Cardiac muscle cell (in vitro differentiated cells and primary cell): ENCODE measurements at regions not wholly inside any gene's neighbourhood (a gene's known extent, or its start where the extent isn't known, plus 50 kb on each side); places are given as distances from the start of the nearest gene placed in this dataset.

Source experiments
- DNase-seq, 2 donors: peaks; one replicate each; pipeline versions ENCODE4 v3.0.0 to v3.0.0-alpha.2; 2010 to 2017; ENCODE audit warnings: low read depth in 1 of 2, low spot score in 1 of 2
- H3K27ac ChIP-seq: fragments of 200-600 bp; sonication (generic); 2 replicates; pipeline ENCODE4 v1.5.1; 2016
- H3K27me3 ChIP-seq: fragments of 200-600 bp; sonication (generic); 2 replicates; pipeline ENCODE4 v1.6.0; 2016; ENCODE audit warnings: control low read depth
- H3K36me3 ChIP-seq: fragments of 200-600 bp; sonication (generic); 2 replicates; pipeline ENCODE4 v1.5.1; 2016; ENCODE audit warnings: control low read depth
- H3K4me1 ChIP-seq: fragments of 200-600 bp; sonication (generic); 2 replicates; pipeline ENCODE4 v1.8.1; 2017; ENCODE audit warnings: low read depth, mild to moderate bottlenecking, mixed run types
- H3K4me3 ChIP-seq: fragments of 200-600 bp; sonication (generic); 2 replicates; pipeline ENCODE4 v1.5.1; 2016; ENCODE audit warnings: mild to moderate bottlenecking
- H3K9me3 ChIP-seq: fragments of 200-600 bp; sonication (generic); 2 replicates; pipeline ENCODE4 v1.5.1; 2017; ENCODE audit warnings: low read depth, mild to moderate bottlenecking, control low read depth
- CTCF ChIP-seq: IDR thresholded peaks from 2 replicates; pipeline ENCODE4 v1.5.1; 2012; ENCODE audit warnings: low read depth, mild to moderate bottlenecking, low read length

- Histone ChIP-seq H3K27ac (no peak overlapping the region), H3K4me1 (no peaks in the 10 kb centered on the region), H3K9me3 (no peaks in the 10 kb centered on the region), H3K27me3 (no peaks in the 10 kb centered on the region), H3K4me3 (no peak overlapping the region), H3K36me3 (no peaks in the 10 kb centered on the region)
- peak; percentile 86 to 87 for DNase-seq
- TF ChIP-seq CTCF, result peak; percentile 81
Measured at GRCh38 chr4:169810325-169811323, 52.9 kb upstream of the HPF1 start.

GRCh38 chr4:169807934-169808509 is 50.3 kb upstream of the HPF1 start:
- no peaks in the 10 kb centered on the region for H3K27me3 ChIP-seq
- H3K4me1 ChIP-seq, result no peaks in the 10 kb centered on the region
- no peak overlapping the region for H3K27ac ChIP-seq
- TF ChIP-seq CTCF, result no peak
- DNase-seq, result no peak
- H3K9me3 ChIP-seq, result no peaks in the 10 kb centered on the region
- H3K36me3 ChIP-seq, result no peaks in the 10 kb centered on the region
- no peak overlapping the region for H3K4me3 ChIP-seq
